ENCODE measurements at regions not wholly inside any gene's neighbourhood (a gene's known extent, or its start where the extent isn't known, plus 50 kb on each side); places are given as distances from the start of the nearest gene placed in this dataset.
A peak's percentile ranks its signal among the peaks of the same experiment; 100 is the strongest.

DNA sequence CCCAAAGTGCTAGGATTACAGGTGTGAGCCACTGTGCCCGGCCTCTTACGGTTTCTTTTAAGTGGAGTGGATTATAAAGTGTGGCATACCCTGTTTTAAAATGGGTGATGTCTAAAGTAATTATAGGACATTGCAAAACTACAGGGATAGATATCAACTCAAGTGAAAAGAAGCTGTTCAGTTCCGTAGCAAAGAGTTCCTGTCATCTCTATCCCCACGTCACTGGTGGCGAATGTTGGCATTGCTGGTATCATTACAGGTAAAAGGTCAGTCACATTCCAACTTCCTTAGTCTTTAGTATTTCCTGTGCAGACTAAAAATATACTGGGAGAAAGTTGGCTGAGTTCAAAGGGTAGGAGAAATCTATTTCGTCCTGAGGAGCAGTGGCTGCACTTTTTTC, 95.6 kb upstream of the SLC38A2 start:
- Histone ChIP-seq H3K9me3 (no peaks in the 10 kb centered on the region), H3K4me3 (no peak overlapping the region), H3K27ac (peak overlapping the region in 11 of 12 donors; percentile 9 to 74 (median 56)), H3K4me1 (peaks cover 0 to 54% (median 32%) of the 10 kb centered on the region in 12 donors), H3K27me3 (no peaks in the 10 kb centered on the region), H3K36me3 (no peaks in the 10 kb centered on the region)
- intact Hi-C loops (cut with DNase I): loop anchor here in 2 of 10 donors (1.0 to 10.0 kb wide), 2 partner anchors 83 to 85 kb away; no protein-coding TSS in a partner anchor
- ATAC-seq (peak; percentile 78 to 95 (median 93)), DNase-seq (peak in 3 of 5 donors; percentile 60 to 83 (median 63))
- TF ChIP-seq CTCF (IDR thresholded peaks at IDR 0.05): peak in 2 of 12 donors; percentile 6 to 21
- no peak for TF ChIP-seq POLR2A (IDR thresholded peaks at IDR 0.05)
- 31 to 50% (median 40%) methylated on average over 6 of the region's 6 CpGs for WGBS, 4 donors

DNA sequence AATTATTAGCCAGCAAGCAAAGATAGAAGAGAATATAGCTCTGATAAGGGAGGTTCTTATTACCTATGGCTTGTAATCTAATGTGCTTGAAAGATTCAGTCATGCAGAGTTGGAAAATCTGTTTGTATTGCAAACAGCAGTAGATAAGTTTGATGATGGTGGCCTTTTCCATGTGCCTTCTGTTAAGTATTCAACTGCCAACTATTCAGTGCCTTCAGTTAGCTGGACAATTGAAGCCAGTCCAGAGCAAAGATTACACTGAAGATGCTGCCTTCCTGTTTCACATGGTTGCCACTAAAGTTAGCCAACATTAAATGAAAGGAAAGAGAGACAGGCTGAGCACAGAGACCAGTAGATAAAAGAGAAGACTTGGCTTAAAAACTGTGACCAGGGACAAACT, 92.7 kb upstream of the SLC38A2 start:
- TF ChIP-seq POLR2A (IDR thresholded peaks at IDR 0.05): no peak
- no peak for TF ChIP-seq CTCF (IDR thresholded peaks at IDR 0.05)
- DNase-seq (no peak), ATAC-seq (no peak)
- H3K27me3 ChIP-seq: no peaks in the 10 kb centered on the region
- intact Hi-C loops (cut with DNase I): loop anchor here in 1 of 10 donors (10.0 kb wide), 1 partner anchor 81 kb away; no protein-coding TSS in a partner anchor
- H3K4me1 ChIP-seq: peaks cover 0 to 61% (median 35%) of the 10 kb centered on the region in 12 donors
- H3K9me3 ChIP-seq: no peaks in the 10 kb centered on the region
- no peaks in the 10 kb centered on the region for H3K36me3 ChIP-seq
- H3K4me3 ChIP-seq: no peak overlapping the region
- no peak overlapping the region for H3K27ac ChIP-seq

GRCh38 chr12:46464863-46465262, 92.3 kb upstream of the SLC38A2 start:
- no peak for TF ChIP-seq POLR2A (IDR thresholded peaks at IDR 0.05)
- TF ChIP-seq CTCF (IDR thresholded peaks at IDR 0.05): no peak
- H3K27ac ChIP-seq: no peak overlapping the region
- no peak overlapping the region for H3K4me3 ChIP-seq
- no peaks in the 10 kb centered on the region for H3K27me3 ChIP-seq
- DNase-seq: no peak
- H3K9me3 ChIP-seq: no peaks in the 10 kb centered on the region
- no peak for ATAC-seq
- intact Hi-C loops (cut with DNase I): loop anchor here in 3 of 10 donors (5.0 to 10.0 kb wide), 3 partner anchors 63 to 80 kb away; no protein-coding TSS in a partner anchor
- H3K4me1 ChIP-seq: peaks cover 0 to 64% (median 38%) of the 10 kb centered on the region in 12 donors
- H3K36me3 ChIP-seq: no peaks in the 10 kb centered on the region
- WGBS, 4 donors: 93 to 98% (median 96%) methylated on average over 3 of the region's 3 CpGs

DNA sequence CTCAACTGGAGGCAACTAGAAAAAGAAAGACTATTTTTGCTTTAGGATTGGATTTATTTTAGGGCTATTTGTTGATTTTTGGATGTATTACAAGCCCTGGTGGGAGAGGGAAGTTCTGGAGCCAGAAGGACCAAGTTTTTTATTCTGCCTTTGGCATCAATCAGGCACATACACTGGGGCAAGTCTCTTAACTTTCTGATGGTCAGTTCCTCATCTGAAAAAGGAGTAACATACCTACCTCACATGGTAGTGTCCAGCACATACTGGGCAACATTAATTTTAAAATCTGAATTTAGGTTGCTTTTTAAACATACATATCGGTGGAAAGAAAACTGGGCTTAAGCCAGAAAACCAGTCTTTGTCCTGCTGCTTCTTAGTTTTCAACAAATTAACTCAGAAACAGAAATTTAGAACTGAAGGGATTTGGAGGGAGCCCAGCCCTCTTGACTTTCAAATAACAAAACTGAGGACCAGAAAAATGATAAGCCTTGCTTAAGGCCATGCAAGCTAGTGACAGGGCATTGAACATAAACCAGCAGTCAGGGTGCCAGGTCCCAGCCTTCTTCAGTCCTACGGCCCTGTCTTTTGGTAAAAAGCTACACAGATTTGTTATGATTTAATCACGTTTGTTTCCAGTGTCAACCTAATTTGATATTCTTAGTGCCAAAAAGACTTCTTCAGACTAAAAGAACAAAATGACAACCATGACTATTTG, 90.2 kb upstream of the SLC38A2 start:
- Histone ChIP-seq H3K4me3 (no peak overlapping the region), H3K27ac (peak overlapping the region in 8 of 12 donors; percentile 14 to 64 (median 37)), H3K4me1 (peaks cover 0 to 70% (median 38%) of the 10 kb centered on the region in 12 donors), H3K9me3 (no peaks in the 10 kb centered on the region), H3K36me3 (no peaks in the 10 kb centered on the region), H3K27me3 (no peaks in the 10 kb centered on the region)
- WGBS, 4 donors: 59 to 68% (median 67%) methylated on average over 3 of the region's 3 CpGs
- TF ChIP-seq CTCF (IDR thresholded peaks at IDR 0.05): no peak
- TF ChIP-seq POLR2A (IDR thresholded peaks at IDR 0.05): no peak
- ATAC-seq: no peak
- intact Hi-C loops (cut with DNase I): loop anchor here in 3 of 10 donors (5.0 to 10.0 kb wide), 3 partner anchors 60 to 78 kb away; no protein-coding TSS in a partner anchor
- DNase-seq: no peak

All from heart left ventricle (tissue), 16 donors.